RWPE2 (cell line): ENCODE measurements at regions not wholly inside any gene's neighbourhood (a gene's known extent, or its start where the extent isn't known, plus 50 kb on each side); places are given as distances from the start of the nearest gene placed in this dataset.

Source experiments
- ATAC-seq: fragments of 200-7000 bp; cut with Tn5 transposase; 3 replicates; pipeline ENCODE4 v1.9.1; 2021; ENCODE audit warnings: low read depth
- DNase-seq: peaks from one replicate; pipeline ENCODE4 v3.0.0-alpha.2; 2020; ENCODE audit warnings: low spot score
- H3K27ac ChIP-seq: fragments of 450-650 bp; 2 replicates; pipeline ENCODE4 v1.5.1; 2017; ENCODE audit warnings: mild to moderate bottlenecking; ENCODE audit not compliant: poor library complexity, severe bottlenecking
- H3K27me3 ChIP-seq: fragments of 250-450 bp; sonication (Bioruptor Pico); 2 replicates; pipeline ENCODE4 v1.5.1; 2021; ENCODE audit warnings: mild to moderate bottlenecking, moderate library complexity; ENCODE audit not compliant: insufficient read depth, poor library complexity, severe bottlenecking
- H3K36me3 ChIP-seq: fragments of 250-450 bp; sonication (Bioruptor Pico); 2 replicates; pipeline ENCODE4 v1.5.1; 2020; ENCODE audit warnings: low read depth, mild to moderate bottlenecking, moderate library complexity
- H3K4me1 ChIP-seq: fragments of 250-450 bp; sonication (Bioruptor Pico); 2 replicates; pipeline ENCODE4 v1.5.1; 2021; ENCODE audit warnings: mild to moderate bottlenecking, moderate library complexity; ENCODE audit not compliant: insufficient read depth, poor library complexity, severe bottlenecking
- H3K4me3 ChIP-seq: fragments of 250-450 bp; sonication (Bioruptor Pico); 2 replicates; pipeline ENCODE4 v1.5.1; 2021; ENCODE audit warnings: mild to moderate bottlenecking, moderate library complexity; ENCODE audit not compliant: severe bottlenecking
- H3K9me3 ChIP-seq: fragments of 250-450 bp; sonication (Bioruptor Pico); 2 replicates; pipeline ENCODE4 v1.5.1; 2021; ENCODE audit warnings: mild to moderate bottlenecking, moderate library complexity; ENCODE audit not compliant: severe bottlenecking
- TF ChIP-seq, protein P1 (sequence below): fragments of 450-650 bp; IDR thresholded peaks from one replicate; pipeline ENCODE4 v1.5.1; 2017; ENCODE audit warnings: mild to moderate bottlenecking, moderate library complexity; ENCODE audit not compliant: poor library complexity, severe bottlenecking

DNA sequence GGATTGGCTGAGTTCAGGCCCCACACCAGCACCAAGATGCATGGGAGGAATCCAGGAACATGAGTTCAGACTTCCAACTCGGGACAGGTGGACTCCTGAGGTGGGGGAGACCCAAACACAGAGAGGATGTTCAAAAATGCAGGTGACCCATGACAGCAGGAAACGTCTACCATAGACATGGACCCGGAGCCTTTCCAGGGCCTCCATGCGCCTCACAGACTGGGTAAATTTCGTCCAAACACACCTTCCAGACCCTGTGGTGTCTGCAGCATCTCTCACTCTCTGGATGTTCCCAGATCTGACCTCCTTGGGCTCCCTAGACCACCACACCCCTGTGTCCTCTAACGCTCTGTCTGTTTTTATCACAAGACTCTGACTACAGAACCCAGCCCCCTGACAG, 87.7 kb downstream of the PXDC1 start:
- ATAC-seq, result no peak
- no peak overlapping the region for H3K4me3 ChIP-seq
- no peaks in the 10 kb centered on the region for H3K9me3 ChIP-seq
- H3K4me1 ChIP-seq, result no peaks in the 10 kb centered on the region
- no peak overlapping the region for H3K27ac ChIP-seq
- H3K27me3 ChIP-seq, result no peaks in the 10 kb centered on the region
- TF ChIP-seq, protein P1, sequence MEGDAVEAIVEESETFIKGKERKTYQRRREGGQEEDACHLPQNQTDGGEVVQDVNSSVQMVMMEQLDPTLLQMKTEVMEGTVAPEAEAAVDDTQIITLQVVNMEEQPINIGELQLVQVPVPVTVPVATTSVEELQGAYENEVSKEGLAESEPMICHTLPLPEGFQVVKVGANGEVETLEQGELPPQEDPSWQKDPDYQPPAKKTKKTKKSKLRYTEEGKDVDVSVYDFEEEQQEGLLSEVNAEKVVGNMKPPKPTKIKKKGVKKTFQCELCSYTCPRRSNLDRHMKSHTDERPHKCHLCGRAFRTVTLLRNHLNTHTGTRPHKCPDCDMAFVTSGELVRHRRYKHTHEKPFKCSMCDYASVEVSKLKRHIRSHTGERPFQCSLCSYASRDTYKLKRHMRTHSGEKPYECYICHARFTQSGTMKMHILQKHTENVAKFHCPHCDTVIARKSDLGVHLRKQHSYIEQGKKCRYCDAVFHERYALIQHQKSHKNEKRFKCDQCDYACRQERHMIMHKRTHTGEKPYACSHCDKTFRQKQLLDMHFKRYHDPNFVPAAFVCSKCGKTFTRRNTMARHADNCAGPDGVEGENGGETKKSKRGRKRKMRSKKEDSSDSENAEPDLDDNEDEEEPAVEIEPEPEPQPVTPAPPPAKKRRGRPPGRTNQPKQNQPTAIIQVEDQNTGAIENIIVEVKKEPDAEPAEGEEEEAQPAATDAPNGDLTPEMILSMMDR, result no peak
- no peaks in the 10 kb centered on the region for H3K36me3 ChIP-seq
- no peak for DNase-seq

GRCh38 chr6:3663081-3663480, 88.4 kb downstream of the PXDC1 start:
- H3K4me1 ChIP-seq, result no peaks in the 10 kb centered on the region

GRCh38 chr6:3661390-3661789, 90.1 kb downstream of the PXDC1 start:
- Histone ChIP-seq H3K4me3 (no peak overlapping the region), H3K4me1 (no peaks in the 10 kb centered on the region), H3K9me3 (no peaks in the 10 kb centered on the region), H3K27ac (no peak overlapping the region), H3K27me3 (no peaks in the 10 kb centered on the region), H3K36me3 (no peaks in the 10 kb centered on the region)
- no peak for DNase-seq
- ATAC-seq, result no peak
- TF ChIP-seq, protein P1, result no peak

More at GRCh38 chr6:3663081-3663480, 88.4 kb downstream of the PXDC1 start:
- DNase-seq (no peak), ATAC-seq (no peak)
- H3K9me3 ChIP-seq, result no peaks in the 10 kb centered on the region
- TF ChIP-seq, protein P1, result no peak
- no peak overlapping the region for H3K4me3 ChIP-seq
- H3K27ac ChIP-seq, result no peak overlapping the region
- H3K27me3 ChIP-seq, result no peaks in the 10 kb centered on the region
- no peaks in the 10 kb centered on the region for H3K36me3 ChIP-seq

GRCh38 chr6:3660473-3660872, 91.0 kb downstream of the PXDC1 start:
- TF ChIP-seq, protein P1, result no peak
- no peak overlapping the region for H3K27ac ChIP-seq
- no peak overlapping the region for H3K4me3 ChIP-seq
- H3K27me3 ChIP-seq, result no peaks in the 10 kb centered on the region
- no peak for DNase-seq
- H3K9me3 ChIP-seq, result no peaks in the 10 kb centered on the region
- ATAC-seq, result no peak
- no peaks in the 10 kb centered on the region for H3K36me3 ChIP-seq
- no peaks in the 10 kb centered on the region for H3K4me1 ChIP-seq

- no peak overlapping the region for H3K4me3 ChIP-seq
- H3K9me3 ChIP-seq, result no peaks in the 10 kb centered on the region
- ATAC-seq (no peak), DNase-seq (no peak)
- no peak overlapping the region for H3K27ac ChIP-seq
- no peaks in the 10 kb centered on the region for H3K36me3 ChIP-seq
- TF ChIP-seq, protein P1, result no peak
- H3K4me1 ChIP-seq, result no peaks in the 10 kb centered on the region
- H3K27me3 ChIP-seq, result no peaks in the 10 kb centered on the region
Measured at GRCh38 chr6:3659748-3660147, 91.8 kb downstream of the PXDC1 start.
